NCI-H2196 treated with DMSO at 0.1 percent for 48 hours (cell line): ENCODE measurements at regions not wholly inside any gene's neighbourhood (a gene's known extent, or its start where the extent isn't known, plus 50 kb on each side); places are given as distances from the start of the nearest gene placed in this dataset.

Experiments used
- DNase-seq: peaks from one replicate; lab custom pipeline; 2025; ENCODE audit not compliant: unreplicated experiment; lab: John Stamatoyannopoulos, UW

- no peak for DNase-seq
These were observed 119.8 kb upstream of the TLE3 start for GRCh38 chr15:70217226-70218160.

- no peak for DNase-seq
These were observed 118.2 kb upstream of the TLE3 start for GRCh38 chr15:70215951-70216350.

- no peak for DNase-seq
These were observed 117.4 kb upstream of the TLE3 start for GRCh38 chr15:70214941-70215635.

GRCh38 chr15:70214276-70214675 is 116.6 kb upstream of the TLE3 start:
- no peak for DNase-seq

- DNase-seq, result no peak
These were observed 116.1 kb upstream of the TLE3 start for GRCh38 chr15:70213794-70214193.

- DNase-seq, result no peak
These were observed 115.2 kb upstream of the TLE3 start for GRCh38 chr15:70212963-70213315.

DNA sequence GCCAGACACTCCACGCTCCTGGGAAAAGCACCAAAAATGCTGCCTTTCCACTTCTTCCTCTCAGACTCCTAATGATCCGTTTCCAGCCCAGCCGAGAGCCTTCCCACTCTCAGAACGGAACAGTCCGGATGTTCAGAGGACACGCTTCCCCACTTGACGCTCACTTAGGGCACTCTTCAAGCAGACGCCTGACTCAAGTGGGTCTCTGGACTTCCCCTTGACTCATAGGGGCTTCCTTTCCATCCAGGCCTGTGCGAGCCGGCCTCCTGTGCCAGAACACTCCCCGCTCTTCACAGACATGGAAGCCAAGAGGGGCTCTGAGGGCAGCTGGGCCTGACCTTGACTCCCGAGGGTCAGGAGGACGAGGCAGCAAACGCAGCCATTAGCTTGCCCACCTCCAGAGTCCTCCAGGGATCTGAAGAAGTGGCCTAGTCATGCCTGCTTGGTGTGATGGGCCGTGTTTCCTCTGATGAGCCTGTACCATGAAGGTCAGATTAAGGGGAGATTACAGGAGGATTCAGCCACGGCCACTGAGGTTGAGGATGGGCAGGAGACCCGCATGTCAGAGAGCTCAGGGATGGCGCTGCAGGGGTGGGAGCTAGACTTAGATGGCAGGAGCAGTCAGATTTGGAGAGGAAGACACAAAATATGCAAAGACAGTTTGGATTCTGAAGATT is 114.7 kb upstream of the TLE3 start:
- DNase-seq, result no peak

- DNase-seq, result no peak
These were observed 112.8 kb upstream of the TLE3 start for GRCh38 chr15:70210528-70210927.

DNA sequence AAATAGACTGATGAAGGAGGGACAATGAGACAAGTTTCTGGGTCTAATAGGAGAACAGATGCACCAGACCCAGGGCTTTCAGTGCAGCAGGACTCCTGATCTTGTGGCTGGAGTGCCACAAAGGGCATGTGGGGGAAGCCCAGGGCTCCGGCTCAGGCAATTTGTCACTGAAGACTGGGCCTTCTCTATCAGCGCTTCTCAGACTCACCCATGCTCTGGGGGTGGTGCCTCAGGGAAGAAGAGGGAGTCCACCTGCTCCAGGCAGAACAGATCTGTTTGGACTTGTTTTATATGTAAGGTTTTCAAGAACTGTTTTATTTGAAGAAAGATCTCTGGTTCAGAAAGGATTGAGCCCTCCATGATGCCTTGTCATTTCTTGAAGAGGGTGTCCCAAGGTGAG is 112.4 kb upstream of the TLE3 start:
- no peak for DNase-seq

- DNase-seq, result no peak
These were observed 111.8 kb upstream of the TLE3 start for GRCh38 chr15:70209499-70209898.

- no peak for DNase-seq
These were observed 110.6 kb upstream of the TLE3 start for GRCh38 chr15:70208332-70208731.

- no peak for DNase-seq
These were observed 109.0 kb upstream of the TLE3 start for GRCh38 chr15:70206668-70207067.

GRCh38 chr15:70204652-70205051 is 106.9 kb upstream of the TLE3 start:
- no peak for DNase-seq

DNA sequence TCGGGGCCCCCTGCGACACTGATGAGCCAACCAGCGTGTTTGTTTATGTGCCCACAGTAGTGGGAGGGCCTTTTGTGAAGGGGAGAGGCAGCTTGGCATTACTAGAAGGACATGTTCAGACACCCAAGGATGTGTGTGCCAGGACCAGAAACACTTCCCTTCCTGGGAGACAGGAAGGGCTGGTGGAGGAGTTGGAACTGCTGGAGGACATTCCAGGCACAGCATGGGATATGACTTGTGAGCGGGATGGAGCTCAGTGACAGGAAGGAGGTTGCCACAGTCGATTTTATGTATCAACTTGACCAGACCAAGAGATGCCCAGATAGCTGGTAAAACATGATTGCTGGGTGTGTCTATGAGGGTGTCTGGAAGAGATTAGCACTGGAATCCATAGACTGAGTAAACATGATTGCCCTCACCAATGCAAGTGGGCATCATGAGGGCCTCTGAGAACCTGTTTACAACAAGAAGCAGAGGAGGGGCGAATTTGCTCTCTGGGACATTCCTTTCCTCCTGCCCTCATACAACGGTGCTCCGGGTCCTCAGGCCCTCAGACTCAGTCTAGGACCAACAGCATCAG is 106.4 kb upstream of the TLE3 start:
- DNase-seq, result no peak

DNA sequence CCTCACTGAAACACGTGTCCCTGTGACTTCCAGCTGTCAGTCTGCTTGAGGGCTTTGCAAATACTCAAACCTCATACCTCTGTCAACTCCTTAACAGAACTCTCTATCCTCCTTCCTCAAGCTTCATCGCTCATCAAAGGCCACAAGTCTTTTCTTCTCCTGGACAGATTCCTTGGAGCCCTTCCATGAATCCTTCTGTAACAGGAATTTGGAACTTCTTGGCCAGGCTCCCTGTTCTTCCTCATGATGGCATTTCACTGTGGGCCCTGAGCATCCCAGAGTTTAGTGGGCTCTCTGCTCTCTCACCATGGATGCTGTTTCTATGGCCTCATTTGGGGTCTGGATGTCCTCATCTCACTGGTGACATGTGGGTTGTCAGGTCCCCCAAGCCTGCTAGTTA is 105.0 kb upstream of the TLE3 start:
- no peak for DNase-seq

- no peak for DNase-seq
These were observed 103.7 kb upstream of the TLE3 start for GRCh38 chr15:70201425-70201775.

DNA sequence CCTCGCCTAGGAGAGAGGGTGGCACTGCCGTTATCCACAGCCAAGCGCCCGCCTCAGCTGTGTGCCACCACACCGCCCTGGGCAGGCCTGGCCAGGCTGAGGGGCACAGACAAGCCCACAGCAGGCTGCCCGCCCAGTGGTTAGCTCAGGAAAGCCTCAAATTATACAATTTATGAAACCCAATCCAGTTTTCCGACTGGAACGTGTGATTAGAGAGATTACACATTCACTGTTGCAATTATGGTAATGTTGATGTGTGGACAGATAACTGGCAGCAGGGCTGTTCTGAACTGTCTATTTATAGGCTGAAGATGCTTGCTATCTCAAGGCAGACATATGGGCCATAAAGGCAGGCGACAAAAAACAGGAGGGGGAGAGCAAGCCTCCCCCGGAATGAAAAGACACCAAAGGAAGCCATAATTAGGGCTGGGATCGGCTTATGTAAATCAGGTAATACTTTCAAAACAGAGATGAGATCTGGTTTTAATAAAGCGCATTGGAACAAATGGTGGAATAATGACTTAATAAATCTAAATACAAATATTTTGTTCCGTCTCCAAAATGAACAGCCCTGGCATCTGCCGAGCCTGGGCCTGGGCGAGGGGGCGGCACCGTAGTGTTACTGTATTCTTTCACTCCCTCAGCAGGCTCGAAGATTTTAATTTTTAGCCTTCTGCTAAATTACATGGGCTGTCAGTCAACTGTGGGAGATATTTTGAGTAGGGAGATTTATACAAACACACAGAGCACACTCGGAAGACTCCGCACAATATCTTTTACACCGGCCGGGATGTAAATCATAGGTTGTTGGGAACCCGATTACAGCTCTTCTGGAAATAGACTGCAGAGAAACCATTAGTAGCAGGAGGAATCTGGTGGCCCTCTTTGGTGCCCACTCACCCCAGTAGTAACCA is 103.1 kb upstream of the TLE3 start:
- DNase-seq, result no peak

GRCh38 chr15:70199540-70200410 is 102.1 kb upstream of the TLE3 start:
- no peak for DNase-seq

DNA sequence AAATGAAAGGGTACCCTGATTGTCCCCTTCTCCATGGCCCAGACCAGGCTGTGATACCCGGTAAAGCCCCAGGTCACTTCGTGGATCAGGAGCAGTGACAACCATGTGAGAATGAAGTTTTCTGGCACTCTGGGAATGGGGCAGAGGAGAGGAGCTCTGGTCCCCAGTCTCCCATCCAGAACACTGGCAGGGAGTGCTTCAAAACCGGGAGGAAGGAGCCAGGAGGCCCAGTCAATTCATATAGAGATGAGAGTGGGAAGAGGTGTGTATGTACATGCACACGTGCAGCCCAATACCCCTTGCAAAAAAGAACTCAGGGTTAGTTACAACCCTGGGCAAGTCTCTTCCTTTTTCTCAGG is 101.4 kb upstream of the TLE3 start:
- no peak for DNase-seq
